NCI-H1105 (cell line): ENCODE measurements at regions not wholly inside any gene's neighbourhood (a gene's known extent, or its start where the extent isn't known, plus 50 kb on each side); places are given as distances from the start of the nearest gene placed in this dataset.

Experiments used
- DNase-seq: peaks from one replicate; lab custom pipeline; 2025; lab: John Stamatoyannopoulos, UW

DNA sequence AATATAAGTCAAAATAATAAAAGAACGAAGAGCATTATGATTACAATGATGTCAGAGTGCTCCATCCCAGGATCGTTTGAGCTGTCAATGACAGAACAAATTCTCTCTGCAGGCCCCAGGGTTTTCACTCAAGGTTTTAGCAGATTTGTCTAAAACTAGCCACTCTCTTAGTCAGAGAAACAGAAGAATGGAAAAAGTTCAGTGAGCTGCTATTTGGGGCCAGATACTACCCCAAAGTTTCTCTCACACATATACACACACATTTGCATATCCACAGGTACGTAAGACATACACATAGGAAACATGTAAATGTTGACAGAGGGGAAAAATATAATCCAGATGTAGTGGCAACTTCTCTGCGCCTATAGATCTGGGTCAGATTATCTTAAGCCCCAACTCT is 76.3 kb upstream of the SEMA6A start:
- DNase-seq: no peak

DNA sequence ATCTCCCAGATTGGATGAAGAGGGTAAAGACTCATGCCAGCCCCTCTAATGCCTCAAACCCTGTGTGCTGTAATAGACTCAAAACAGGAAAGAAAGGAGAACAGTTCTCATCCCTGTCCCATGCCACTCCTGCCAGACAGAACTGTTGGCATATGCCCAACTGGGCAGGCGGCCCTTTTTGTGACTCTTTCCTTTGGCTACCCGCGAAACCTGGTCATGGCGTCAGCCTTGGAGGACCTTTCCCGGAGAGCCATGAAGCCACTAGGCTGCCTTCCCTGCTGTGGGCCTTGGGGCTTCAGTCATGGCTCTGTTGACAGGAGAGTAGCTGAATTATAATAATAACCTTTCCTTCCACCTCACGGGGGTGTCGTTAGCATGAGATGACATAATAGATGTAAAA is 75.9 kb upstream of the SEMA6A start:
- DNase-seq: no peak

DNA sequence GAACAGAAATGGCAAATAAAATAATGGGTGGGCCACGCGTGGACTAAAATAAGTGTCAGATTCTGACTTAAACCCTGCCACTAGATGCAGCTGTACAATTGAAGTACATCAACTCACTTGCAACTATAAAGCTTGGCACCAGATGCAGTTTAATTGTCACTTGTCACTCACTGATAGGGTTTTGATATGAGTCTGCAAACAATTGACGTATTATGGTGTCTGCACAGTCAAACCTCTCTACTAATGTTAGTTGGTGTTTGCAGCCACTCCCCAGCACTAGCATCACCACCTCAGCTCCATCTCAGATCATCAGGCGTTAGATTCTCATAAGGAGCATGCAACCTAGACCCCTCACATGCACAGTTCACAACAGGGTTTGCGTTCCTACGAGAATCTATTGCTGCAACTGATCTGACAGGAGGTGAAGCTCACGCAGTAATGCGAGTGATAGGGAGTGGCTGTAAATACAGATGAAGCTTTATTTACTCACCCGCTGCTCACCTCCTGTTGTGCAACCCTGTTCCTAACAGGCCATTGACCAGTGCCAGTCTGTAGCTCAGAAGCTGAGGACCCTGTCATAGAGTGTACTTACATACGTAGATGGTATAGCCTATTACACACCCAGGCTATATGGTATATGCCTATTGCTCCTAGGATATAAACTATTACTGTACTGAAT is 72.1 kb upstream of the SEMA6A start:
- no peak for DNase-seq

DNA sequence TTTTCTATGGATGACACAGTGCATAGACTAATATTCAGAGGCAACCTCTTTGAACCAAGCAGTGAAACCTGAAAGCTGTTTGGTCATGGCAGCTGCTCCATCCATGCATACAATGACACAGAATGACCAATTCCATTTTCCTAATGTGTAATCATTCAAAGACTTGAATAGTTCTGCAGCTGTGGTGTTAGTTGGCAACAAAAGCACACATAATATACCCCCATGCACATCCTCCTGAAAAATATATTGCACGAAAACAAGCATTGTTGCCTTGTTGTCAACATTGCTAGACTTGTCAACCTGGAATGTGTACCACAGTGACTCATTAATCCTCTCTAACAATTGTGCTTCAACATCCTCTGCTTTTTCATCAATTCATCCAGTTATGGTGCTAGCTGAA is 71.0 kb upstream of the SEMA6A start:
- no peak for DNase-seq

DNA sequence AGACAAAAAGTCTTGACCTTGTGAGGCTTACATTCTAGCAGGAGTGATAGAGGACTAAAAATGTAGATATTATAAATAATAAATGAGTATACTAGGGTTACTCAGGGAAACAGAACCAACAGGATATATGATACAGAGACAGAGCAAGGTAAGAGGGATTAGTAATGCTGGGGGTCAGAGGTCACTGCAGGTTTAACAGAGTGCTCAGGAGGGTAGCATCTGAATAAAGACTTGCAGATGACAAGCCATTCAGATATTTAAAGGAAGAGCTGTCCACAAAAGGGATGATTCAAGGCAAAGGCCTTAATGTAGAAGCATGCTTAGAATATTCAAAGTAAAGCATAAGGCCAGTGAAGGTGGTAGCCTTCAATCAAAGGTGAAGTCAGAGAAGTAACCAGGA is 65.6 kb upstream of the SEMA6A start:
- no peak for DNase-seq

DNA sequence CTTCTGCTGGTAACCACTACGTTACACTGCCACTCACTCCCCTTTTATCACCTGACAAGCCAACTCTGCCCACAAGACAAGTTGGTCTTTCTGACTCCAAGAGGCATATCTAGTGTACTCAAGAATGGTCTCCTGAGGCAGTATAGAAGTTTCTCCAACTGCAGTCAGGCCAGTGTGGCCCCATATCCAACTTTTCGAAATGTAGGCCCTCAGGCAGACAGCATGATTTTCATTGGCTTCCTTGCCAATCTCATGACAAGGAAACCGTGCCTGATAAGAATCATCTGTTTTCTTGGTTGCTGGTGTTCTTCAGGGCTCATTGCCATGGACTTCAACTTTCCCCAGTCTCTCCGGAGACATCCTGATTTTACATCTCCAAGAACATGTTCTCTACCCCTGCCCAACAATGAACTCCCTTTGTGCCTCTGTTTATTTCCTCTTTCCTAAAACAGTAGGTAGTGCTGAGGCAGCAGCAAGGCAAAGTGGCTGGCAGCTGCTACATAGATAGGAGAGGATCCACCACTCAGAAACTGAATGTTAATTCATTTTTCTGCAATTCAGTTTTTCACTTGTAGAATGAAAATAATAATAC is 62.6 kb upstream of the SEMA6A start:
- no peak for DNase-seq

DNA sequence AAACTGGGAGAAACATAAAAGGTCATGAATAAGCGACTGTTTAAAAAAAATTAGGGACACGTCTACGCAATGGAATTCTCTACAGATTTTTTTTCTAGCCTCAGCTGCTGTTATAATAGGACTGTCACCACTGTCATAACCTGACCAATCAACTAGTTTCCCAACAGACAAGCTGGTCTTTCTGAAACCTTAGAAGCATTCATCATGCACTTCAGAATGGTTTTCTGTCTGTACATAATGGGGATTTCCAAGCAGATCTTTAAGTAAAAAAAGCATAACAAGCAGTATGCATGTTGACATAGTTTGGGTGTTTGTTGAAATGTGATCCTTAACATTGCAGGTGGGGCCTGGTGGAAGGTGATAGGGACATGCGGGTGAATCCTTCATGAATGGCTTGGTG is 58.3 kb upstream of the SEMA6A start:
- DNase-seq: no peak

DNA sequence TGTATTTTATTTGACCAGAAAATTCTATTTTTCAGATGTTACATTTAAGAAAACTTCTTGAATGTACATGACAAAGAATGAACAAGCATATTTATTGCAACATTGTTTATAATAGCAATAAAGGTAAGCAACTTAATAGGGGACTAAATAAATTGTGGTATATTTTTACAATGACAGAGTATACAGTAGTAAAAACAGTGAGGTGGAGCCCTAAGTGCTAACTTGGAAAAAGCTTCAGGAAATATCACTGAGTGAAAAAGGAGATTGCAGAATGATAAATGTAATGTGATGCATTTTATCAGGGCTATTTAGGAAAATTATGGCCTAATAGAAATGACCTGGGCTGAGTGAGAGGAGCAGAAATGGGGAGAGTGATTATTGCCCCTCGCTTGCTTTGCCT is 56.5 kb upstream of the SEMA6A start:
- DNase-seq: no peak

DNA sequence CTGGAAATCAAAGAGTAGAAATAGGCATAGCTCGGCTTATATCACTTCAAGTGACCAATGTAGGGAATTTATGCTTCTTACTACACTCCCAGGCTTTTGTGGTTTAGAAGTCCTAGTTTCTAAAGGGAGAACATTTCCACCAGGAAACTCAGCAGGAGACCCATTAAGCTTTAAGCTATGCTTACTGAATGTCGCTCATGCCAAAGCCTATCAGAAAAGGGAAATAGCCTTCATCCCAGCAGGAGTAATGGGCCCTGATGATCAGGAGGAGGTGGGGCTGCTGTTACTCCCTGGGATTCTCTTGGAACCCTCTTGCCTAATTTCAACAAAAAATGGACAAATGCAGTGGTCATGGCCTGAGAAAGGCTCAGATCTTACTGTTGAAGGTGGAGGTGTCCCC is 54.5 kb upstream of the SEMA6A start:
- no peak for DNase-seq

DNA sequence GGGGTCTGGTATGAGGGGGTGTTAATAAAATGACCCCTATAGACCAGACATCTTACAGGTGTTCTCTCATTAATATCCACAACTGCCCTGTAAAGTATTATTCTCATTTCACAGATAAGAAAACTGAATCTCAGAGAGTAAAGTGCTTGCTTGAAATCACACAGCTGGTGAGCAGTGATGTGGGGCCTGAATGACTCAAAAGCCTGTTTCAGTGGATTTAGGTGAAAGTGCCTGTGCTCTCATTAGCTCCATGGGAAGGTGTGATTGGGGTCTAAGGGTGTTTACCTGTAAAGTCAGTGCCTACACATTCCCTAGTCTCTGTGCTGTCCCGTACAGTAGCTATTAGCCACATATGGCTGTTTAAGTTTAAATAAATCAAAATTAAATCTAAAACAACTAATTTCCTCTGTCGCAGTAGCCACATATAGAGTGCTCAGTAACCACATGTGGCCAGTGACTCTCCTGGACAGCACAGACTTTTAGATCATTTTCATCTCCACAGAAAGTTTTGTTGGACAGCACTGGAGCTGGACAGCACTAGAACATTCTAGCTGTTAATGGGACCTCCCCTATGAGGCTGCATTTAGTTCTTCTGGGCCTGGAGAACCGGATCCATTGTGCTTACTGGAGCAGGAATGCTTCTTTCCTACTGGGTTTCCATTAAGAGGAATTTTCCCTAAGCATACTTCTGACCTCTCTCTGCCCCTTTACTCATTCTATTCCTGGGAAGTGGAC is 52.5 kb upstream of the SEMA6A start:
- no peak for DNase-seq

DNA sequence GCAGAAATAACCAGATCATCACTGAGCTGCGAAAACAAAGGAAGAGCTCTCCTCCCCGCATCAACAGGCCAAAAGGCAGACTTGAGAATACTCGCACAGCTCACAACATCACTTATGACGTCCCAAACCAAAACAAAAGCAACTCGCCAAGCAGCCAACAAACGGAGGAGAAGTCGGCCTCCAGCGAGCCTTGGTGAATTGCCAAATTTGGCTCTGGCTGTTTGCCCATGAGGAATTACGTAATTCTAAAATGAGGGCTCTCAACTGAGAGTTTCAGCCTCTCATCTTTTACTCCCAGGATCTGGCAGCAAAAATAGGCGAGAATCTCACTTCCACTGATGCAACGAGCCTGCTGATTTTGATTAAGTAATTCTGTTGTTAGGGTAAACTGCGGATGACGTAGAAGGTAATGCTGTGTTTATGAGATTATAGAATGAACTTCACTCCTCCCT is 51.7 kb upstream of the SEMA6A start:
- peak; percentile 84 for DNase-seq
